ENCODE measurements at regions not wholly inside any gene's neighbourhood (a gene's known extent, or its start where the extent isn't known, plus 50 kb on each side); places are given as distances from the start of the nearest gene placed in this dataset.

DNA sequence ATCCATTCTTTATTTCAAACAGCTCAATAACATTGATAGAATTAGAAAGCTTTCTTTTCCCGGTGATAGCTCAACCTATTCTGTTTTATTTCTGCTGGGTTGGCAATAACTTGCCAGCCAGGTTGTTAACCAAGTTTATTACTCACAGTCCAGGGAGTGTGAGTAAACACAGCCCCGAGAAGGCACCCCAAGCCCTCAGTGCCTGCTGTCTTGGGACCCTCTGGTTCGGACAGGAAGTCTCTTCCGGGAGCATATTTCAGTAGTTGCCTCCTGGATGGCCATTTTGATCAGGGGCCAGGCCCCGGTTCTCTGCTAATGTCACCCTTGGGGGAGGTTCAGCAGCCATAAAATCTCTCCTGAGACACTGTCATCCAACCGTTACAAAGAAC is 176.8 kb downstream of the INO80D start:
- DNase-seq: no peak
- no peak overlapping the region for H3K27ac Mint-ChIP-seq
- no peaks in the 10 kb centered on the region for H3K36me3 Mint-ChIP-seq
- peaks cover 0 to 2% (median 0%) of the 10 kb centered on the region in 6 donors for H3K9me3 Mint-ChIP-seq
- no peak overlapping the region for H3K4me3 Mint-ChIP-seq
- peaks cover 0 to 5% (median 3%) of the 10 kb centered on the region in 3 donors for H3K27me3 Mint-ChIP-seq (ENCODE audit: low read depth in 3 of 3)
- no peaks in the 10 kb centered on the region for H3K4me1 Mint-ChIP-seq

DNA sequence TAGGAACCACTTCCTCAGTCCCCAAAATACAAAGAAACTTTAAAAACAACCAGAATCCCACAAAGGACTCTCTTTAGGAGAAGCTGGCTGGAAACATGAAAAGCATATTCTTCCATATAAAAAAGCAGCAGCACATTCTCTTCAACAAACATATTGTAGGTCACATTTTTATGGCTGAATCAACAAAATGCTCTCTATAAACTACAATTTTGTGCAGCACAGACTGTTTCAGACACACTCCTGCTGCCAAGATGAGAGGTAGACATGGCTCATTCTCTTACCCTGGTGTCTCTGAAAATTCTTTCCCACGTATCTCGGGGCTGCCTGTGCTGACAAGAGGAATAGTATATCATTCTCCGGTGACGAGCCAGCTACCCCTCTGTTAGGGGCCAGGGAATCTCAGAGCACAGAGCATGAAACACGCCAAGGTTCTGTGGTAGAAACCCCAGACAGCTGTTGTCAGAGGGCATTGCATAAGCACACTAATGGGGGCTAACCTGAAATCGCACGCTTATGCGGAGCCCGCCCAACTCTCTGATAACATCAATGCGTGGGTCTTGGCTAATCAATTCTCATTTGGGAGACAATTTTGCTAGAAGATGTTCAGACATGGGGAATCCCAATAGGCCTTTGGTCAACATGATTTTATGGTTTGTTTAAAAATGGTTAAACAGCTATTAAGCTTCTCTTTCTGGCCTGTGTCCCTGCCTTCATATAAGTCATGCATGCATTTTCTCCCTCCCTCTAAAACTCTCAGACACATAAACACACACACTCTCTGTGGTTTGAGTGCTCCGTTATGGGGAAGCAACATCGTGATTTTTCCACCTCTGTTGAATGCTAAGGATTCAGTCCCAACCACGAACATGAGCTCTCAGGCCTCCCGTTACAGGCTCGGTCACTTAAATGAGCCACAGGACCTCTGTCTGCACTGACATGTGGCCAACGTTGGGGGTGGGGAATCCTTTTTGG is 177.5 kb downstream of the INO80D start:
- Mint-ChIP-seq H3K4me3 (no peak overlapping the region), H3K4me1 (no peaks in the 10 kb centered on the region), H3K9me3 (peaks cover 0 to 2% (median 0%) of the 10 kb centered on the region in 6 donors), H3K27ac (no peak overlapping the region), H3K36me3 (no peaks in the 10 kb centered on the region), H3K27me3 (ENCODE audit: low read depth in 3 of 3) (peaks cover 0 to 6% (median 5%) of the 10 kb centered on the region in 3 donors)
- no peak for DNase-seq

DNA sequence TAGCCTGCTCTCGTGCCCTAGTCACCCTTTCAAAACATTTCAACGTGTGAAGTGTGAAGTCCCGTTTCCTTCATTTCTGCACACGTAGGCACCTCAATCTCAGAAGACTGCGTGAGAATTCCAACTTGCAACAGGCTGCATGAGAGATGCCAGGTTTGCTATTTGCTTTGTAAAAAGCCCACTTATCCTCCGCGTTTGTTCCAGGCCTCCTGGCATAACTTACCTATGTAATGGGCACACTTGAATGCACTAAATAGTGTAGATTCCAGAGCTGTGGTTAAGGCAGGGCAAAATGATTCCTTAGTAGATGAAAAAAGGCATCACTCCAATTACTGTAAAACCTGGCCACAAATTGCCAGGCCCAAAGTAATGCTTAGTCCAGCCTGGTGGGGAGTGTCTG is 179.6 kb downstream of the INO80D start:
- Mint-ChIP-seq H3K9me3 (peaks cover 0 to 2% (median 0%) of the 10 kb centered on the region in 6 donors), H3K27ac (no peak overlapping the region), H3K36me3 (no peaks in the 10 kb centered on the region), H3K4me1 (no peaks in the 10 kb centered on the region), H3K4me3 (no peak overlapping the region), H3K27me3 (ENCODE audit: low read depth in 3 of 3) (peaks cover 0 to 9% (median 5%) of the 10 kb centered on the region in 3 donors)
- no peak for DNase-seq

DNA sequence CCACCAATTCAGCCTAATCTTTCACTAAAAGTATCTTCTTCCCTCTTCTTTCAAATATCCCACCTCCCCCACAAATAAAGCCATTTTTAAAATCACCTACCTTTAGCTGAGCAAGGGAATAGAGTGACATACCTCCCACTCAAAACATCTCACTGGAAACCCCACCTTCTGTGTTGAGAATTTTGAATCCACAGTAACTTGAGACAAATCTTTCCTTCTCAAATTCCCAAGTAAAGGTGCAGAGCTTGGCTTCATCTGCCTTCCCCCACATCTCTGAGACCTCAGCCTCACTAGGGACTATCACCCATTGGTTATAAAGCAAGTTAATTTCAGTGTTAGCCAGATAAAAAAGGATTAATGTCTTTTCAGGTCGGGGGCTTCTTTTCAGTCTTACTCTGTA is 180.4 kb downstream of the INO80D start:
- H3K4me1 Mint-ChIP-seq: no peaks in the 10 kb centered on the region
- no peak overlapping the region for H3K4me3 Mint-ChIP-seq
- no peaks in the 10 kb centered on the region for H3K36me3 Mint-ChIP-seq
- peaks cover 0 to 2% (median 0%) of the 10 kb centered on the region in 6 donors for H3K9me3 Mint-ChIP-seq
- H3K27me3 Mint-ChIP-seq (ENCODE audit: low read depth in 3 of 3): peaks cover 0 to 8% (median 3%) of the 10 kb centered on the region in 3 donors
- no peak overlapping the region for H3K27ac Mint-ChIP-seq
- DNase-seq: no peak

DNA sequence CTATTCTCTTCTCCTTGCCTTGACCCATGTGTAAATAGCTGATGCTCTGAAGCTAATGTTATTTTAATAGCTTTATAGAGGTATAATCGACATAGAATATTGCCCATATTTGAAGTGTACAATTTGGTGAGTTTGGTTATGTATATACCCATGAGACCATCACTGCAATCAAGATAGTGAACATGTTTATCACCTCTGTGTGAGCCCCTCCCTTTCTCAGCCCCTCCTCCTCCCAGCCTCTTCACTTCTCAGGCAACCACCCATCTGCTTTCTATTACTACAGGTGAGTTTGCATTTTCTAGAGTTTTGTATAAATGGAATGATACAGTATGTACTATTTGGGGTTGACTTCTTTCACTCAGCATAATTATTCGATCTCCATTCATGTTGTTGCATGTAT is 181.1 kb downstream of the INO80D start:
- Mint-ChIP-seq H3K27me3 (ENCODE audit: low read depth in 3 of 3) (peaks cover 0 to 8% (median 3%) of the 10 kb centered on the region in 3 donors), H3K4me1 (no peaks in the 10 kb centered on the region), H3K9me3 (peaks cover 0 to 2% (median 0%) of the 10 kb centered on the region in 6 donors), H3K4me3 (no peak overlapping the region), H3K27ac (no peak overlapping the region), H3K36me3 (no peaks in the 10 kb centered on the region)
- no peak for DNase-seq

DNA sequence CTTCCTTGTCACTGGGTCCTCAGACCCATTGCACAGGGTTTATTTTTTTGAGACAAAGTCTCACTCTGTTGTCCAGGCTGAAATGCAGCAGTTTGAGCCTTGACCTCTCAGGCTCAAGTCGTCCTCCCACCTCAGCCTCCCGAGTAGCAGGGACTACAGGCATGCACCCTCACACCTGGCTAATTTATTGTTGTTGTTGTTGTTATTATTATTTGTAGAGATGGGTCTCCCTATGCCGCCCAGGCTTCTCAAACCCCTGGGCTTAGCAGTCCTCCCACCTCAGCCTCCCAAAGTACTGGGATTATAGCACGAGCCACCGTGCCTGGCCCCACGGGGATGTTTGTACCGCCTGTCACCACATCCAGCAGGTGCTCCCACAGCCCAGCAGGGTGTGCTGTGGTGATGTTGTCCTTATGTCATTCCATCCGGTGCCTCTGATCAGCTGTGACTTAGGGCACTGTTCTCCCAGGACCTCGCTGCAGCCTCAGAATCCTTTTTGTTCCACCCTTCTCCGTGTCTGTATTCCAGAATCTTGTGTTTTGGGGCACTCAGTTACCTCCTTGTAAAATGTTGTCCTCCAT is 182.3 kb downstream of the INO80D start:
- Mint-ChIP-seq H3K4me1 (no peaks in the 10 kb centered on the region), H3K36me3 (no peaks in the 10 kb centered on the region), H3K27me3 (ENCODE audit: low read depth in 3 of 3) (peaks cover 2 to 12% (median 3%) of the 10 kb centered on the region in 3 donors), H3K27ac (no peak overlapping the region), H3K9me3 (peaks cover 0 to 6% (median 0%) of the 10 kb centered on the region in 6 donors), H3K4me3 (no peak overlapping the region)
- no peak for DNase-seq

DNA sequence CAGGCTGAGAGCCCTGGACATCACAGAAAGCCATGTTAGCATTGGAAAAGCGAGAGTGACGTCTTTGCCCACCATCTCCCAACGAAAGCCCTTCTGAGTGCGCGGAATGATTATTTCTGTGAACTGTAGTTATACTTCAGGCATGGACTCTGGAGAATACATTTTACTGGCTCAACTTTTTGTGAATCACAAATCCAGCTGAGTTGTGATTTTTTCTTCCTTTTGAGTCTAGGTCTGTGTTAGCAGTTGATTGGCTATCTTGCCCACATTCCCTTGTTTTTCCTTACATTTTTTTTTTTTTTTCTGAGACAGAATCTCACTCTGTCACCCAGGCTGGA is 183.1 kb downstream of the INO80D start:
- peaks cover 3 to 12% (median 3%) of the 10 kb centered on the region in 3 donors for H3K27me3 Mint-ChIP-seq (ENCODE audit: low read depth in 3 of 3)
- H3K9me3 Mint-ChIP-seq: peaks cover 0 to 6% (median 0%) of the 10 kb centered on the region in 6 donors
- H3K36me3 Mint-ChIP-seq: no peaks in the 10 kb centered on the region
- DNase-seq: no peak
- H3K4me1 Mint-ChIP-seq: no peaks in the 10 kb centered on the region
- no peak overlapping the region for H3K27ac Mint-ChIP-seq
- H3K4me3 Mint-ChIP-seq: no peak overlapping the region

DNA sequence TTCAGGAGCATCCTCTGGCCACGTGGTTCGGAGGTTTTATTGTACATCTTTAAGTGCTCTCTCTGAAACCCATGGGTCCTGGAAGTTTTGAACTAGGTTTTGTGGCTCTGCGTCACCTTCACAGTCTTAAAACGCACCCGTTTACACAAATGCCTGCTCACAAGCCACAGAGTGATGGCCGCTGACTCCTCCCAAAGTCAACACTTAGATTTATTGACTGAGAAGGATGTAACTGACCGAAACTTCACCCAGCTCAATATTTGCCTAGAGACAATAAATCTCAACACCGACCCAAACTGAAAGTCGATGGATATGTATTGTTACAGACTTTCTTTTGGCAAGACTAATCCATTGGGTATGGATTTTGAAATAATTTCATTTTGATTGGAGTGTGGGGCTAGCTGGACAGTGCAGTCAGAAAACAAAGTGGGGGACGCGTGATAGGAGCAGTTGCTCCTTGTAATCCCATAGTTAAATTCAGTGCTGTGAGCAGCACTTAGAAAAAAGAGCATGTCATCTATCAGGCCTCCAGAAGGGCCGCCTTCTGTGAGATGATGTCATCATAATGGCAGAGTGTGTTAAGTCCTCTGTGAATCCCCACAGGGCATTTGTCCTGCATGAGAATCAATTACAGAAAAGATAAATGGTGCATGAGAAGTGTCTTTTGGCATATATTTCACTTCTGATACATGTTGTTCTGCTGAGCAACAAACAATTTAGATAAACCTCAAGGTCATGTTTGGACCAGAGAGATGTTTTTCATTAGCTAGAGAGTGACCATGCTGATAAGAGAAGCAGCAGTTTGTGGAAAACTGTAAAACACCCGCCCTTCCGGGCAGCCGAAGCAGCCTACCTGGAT is 183.7 kb downstream of the INO80D start:
- H3K4me3 Mint-ChIP-seq: no peak overlapping the region
- no peaks in the 10 kb centered on the region for H3K4me1 Mint-ChIP-seq
- H3K27me3 Mint-ChIP-seq (ENCODE audit: low read depth in 3 of 3): peaks cover 3 to 12% (median 3%) of the 10 kb centered on the region in 3 donors
- no peak overlapping the region for H3K27ac Mint-ChIP-seq
- H3K9me3 Mint-ChIP-seq: peaks cover 0 to 6% (median 0%) of the 10 kb centered on the region in 6 donors
- DNase-seq: no peak
- H3K36me3 Mint-ChIP-seq: no peaks in the 10 kb centered on the region

DNA sequence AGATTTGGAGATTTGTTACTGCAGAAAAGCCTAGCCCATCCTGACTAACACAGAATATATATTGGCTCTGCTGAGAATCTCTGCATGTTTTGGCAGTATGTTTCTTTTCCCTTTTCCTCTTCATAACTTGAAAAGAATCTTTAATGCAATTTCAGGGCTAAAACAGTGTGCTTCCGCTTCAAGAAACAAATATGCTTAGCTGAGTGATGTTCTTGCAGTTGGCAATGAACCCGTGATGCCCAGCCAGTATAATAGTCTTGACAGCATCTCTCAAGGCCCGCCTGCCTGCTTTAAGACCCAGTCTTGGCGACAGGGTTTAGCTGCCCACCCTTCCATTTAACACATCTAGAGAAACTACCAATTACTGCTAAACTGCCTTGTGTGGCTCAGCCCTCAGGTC is 184.5 kb downstream of the INO80D start:
- DNase-seq: no peak
- Mint-ChIP-seq H3K9me3 (peaks cover 0 to 6% (median 0%) of the 10 kb centered on the region in 6 donors), H3K36me3 (no peaks in the 10 kb centered on the region), H3K27ac (no peak overlapping the region), H3K4me3 (no peak overlapping the region), H3K27me3 (ENCODE audit: low read depth in 3 of 3) (peaks cover 3 to 12% (median 4%) of the 10 kb centered on the region in 3 donors), H3K4me1 (no peaks in the 10 kb centered on the region)

DNA sequence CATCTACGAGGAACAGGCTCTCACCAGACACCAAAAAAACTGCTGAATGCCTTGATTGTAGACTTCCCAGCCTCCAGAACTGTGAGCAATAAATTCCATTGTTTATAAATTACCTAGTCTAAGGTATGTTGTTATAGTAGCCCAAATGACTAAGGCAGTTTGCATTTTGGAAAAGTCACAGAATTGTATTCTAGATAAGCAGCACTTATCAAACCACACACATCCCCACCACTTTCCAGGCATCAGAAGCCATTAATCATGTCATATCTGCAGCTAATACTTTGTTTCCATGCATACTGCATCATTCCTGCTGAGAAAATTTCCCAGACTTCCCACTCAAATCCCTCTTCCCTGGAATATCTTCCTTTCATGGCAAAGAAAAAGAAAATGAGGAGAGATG is 187.2 kb downstream of the INO80D start:
- no peaks in the 10 kb centered on the region for H3K4me1 Mint-ChIP-seq
- H3K27me3 Mint-ChIP-seq (ENCODE audit: low read depth in 3 of 3): peaks cover 0 to 10% (median 8%) of the 10 kb centered on the region in 3 donors
- no peak overlapping the region for H3K4me3 Mint-ChIP-seq
- H3K27ac Mint-ChIP-seq: no peak overlapping the region
- peaks cover 0 to 6% (median 0%) of the 10 kb centered on the region in 6 donors for H3K9me3 Mint-ChIP-seq
- DNase-seq: no peak
- no peaks in the 10 kb centered on the region for H3K36me3 Mint-ChIP-seq

DNA sequence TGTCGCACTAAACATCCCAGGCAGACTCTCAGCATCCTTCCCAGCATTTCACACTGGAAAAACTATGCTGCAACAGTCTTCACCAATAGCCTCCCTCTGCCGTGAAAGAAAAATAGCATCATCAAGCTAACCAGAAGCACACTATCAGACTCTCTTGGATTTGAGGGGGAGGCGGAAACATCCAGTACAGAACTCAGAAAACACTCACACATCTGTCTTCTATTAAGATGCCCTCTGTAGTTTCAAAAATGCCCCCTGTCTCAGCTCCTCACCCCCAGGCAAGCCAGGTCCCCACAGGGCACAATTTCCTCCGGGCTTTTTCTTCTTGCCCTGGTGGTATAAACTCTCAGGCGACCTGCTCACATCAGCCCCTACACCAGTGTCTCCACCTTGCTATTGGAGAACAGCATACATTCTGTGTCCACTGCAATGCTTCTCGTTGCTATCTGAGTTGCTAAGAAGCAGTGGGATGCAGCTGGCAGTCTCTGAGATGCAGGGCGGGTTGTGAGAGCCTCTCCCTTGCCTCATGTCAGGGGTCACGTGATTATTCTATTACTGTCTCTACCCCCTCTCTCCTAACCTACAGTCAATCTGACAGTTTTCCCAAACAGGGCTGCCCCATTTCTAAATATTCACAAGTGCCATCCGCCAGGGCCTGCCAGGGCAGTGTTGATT is 189.9 kb downstream of the INO80D start:
- no peak for DNase-seq
- Mint-ChIP-seq H3K36me3 (no peaks in the 10 kb centered on the region), H3K27ac (no peak overlapping the region), H3K9me3 (peaks cover 0 to 6% (median 0%) of the 10 kb centered on the region in 6 donors), H3K27me3 (ENCODE audit: low read depth in 3 of 3) (peaks cover 2 to 10% (median 4%) of the 10 kb centered on the region in 3 donors), H3K4me1 (no peaks in the 10 kb centered on the region), H3K4me3 (no peak overlapping the region)

DNA sequence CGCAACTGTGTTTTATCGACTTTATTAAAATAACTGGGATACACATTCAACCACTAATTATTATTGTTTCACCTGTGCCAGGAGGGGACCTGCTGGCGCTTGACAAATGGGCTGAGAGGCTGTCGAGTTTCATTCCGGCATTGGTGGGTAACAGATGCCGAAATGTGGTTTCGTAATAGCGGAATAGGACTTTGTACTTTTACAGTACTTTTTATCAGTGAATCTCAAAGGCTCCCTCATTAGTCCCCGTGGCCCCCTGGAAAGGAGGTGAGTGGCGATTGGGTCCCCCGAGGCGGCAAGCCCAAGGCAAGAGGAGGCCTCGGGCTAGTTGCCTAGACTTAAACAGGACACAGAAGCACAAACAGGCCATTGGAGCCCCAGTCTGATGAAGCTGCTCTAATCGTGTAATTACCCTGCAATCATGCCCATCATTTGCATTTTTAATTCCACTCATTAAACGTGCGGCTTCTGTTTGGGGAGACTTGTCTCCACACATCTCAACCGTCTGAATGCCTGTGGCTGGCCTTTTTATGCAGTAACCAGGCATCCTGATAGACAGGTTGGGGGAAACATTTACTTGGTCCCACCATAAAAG is 193.2 kb downstream of the INO80D start:
- DNase-seq: no peak
- Mint-ChIP-seq H3K36me3 (no peaks in the 10 kb centered on the region), H3K4me3 (no peak overlapping the region), H3K27ac (no peak overlapping the region), H3K27me3 (ENCODE audit: low read depth in 3 of 3) (peaks cover 3 to 9% (median 5%) of the 10 kb centered on the region in 3 donors), H3K9me3 (no peaks in the 10 kb centered on the region), H3K4me1 (peaks cover under 1 to 4% of the 10 kb centered on the region in 2 donors)

DNA sequence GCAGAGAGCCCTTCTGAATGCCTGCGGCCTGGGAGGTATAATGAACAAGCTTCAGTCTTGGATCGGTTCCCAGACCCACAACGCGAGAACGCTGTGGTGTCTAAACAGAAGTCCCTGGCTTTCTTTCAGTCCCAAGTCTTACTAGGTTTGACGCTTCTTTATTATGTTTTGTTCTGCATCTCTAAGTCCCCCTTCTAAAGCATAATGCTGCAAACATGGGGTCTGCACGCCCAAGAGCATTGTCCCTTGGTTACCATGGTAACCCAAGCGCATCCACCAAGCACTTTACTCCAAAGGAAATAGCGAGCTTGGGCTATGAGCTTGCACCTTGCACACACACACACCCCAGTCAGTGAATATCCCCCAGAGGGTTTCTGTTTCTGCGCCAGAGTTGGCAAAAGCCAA is 193.7 kb downstream of the INO80D start:
- Mint-ChIP-seq H3K4me3 (no peak overlapping the region), H3K9me3 (no peaks in the 10 kb centered on the region), H3K4me1 (peaks cover 5 to 9% of the 10 kb centered on the region in 2 donors), H3K27ac (no peak overlapping the region), H3K36me3 (no peaks in the 10 kb centered on the region), H3K27me3 (ENCODE audit: low read depth in 3 of 3) (peaks cover 3 to 14% (median 5%) of the 10 kb centered on the region in 3 donors)
- no peak for DNase-seq
